ENCODE measurements at regions not wholly inside any gene's neighbourhood (a gene's known extent, or its start where the extent isn't known, plus 50 kb on each side); places are given as distances from the start of the nearest gene placed in this dataset.
"Not testable (repeated sequence)": the region's sequence is repeated elsewhere in the genome, so short reads cannot be mapped to it uniquely, and the experiment has no call there.

DNA sequence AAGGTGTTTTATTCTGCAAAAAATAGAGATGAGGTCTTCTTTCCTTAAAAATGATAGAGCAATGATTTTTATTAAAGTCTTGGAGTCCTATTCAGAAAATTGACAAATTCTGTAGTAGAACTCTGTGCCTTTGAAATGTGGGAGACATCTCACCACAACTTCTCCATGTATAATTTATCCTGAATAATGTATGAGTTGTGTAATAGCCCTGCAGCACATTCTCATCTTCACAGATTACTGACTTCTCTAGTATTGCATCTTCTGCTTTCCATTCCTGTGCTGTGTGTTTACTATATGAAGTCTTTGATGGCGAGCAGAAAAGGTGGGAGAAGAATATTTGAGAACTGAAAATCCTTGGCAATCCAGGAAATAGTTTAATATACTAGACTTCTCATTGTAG is 255.6 kb downstream of the TTC6 start:
- no peak for DNase-seq

DNA sequence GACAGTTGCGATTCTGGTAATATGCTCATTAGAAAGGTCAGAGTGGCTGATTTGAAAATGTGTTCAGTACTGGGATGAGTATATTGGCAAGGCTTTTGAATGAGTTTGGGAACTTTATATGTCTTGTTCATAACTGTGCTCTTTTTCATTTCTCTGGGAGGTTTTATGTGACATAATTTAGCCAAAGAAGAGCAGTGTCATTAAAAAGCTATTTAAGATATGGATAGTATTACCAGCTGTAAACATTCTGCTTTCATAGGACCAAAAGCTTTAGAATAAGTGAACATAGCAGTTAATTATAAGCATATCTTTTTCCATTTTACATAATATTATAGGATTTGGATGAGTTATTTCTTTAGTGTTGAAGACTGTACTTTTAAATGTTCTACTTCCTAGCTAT is 260.4 kb downstream of the TTC6 start:
- no peak for DNase-seq

DNA sequence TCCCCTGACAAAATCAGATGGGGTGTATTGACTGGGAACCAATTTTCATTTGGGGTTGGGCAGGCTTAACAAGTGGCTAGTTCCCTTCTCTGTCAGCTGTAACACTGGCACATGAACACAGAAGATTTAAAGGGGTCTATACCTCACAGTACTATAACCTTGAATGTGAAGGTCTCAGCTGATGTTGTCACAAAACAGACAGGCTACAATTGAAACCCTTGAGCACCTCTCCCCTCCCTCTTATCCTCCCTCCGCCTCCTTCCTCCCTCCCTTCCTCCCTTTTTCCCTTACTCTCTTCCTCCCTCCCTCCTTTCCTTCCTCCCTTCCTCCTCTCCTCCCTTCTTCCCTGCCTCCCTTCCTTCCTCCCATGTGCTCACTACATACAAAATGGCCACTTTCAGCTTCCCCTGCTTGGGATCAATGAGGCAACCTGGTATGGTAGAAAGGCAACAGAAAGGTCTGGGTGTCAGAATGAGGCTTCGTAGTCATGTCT is 262.4 kb downstream of the TTC6 start:
- DNase-seq: no peak

GRCh38 chr14:37858733-37859132 is 263.3 kb downstream of the TTC6 start:
- no peak for DNase-seq

DNA sequence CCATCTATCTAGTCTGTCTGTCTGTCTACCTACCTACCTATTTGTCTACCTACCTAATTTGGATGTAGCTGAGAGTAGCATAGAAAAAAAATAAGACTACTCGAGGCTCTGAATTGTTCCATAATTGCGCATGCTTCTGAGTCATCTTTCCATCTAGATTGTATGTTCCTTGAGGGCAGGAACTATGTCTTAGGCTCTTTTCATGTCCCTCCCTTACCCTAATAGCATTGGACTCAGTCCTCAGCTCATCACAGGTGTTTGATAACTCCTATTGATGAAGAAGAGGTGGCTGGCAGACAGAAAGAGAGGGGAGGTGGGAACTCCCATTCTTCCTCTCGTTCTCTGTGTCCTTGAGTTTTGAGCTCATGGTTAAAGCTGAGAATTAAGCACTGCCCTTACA is 263.7 kb downstream of the TTC6 start:
- DNase-seq: no peak

GRCh38 chr14:37862263-37862662 is 266.8 kb downstream of the TTC6 start:
- no peak for DNase-seq

DNA sequence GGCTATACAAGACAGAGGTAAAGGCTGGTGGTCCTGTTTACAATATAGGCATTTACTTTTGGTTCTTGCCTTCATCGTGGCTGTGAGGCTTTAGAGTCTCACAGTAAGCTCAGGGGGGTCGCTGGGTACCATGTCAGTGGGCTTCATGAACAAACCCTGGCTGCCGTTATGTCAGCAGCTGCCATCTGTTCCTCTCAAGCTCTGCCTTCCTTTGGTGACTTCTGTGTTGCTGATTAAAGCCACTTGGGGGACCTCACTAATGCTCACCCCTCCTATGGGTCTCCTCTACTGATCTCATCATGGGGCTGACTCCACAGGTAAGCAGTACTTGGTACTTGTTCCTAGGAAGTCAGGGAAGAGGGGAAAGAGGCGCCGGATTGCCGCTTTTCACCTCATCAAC is 268.7 kb downstream of the TTC6 start:
- no peak for DNase-seq

GRCh38 chr14:37864861-37865718 is 269.7 kb downstream of the TTC6 start:
- DNase-seq: no peak

DNA sequence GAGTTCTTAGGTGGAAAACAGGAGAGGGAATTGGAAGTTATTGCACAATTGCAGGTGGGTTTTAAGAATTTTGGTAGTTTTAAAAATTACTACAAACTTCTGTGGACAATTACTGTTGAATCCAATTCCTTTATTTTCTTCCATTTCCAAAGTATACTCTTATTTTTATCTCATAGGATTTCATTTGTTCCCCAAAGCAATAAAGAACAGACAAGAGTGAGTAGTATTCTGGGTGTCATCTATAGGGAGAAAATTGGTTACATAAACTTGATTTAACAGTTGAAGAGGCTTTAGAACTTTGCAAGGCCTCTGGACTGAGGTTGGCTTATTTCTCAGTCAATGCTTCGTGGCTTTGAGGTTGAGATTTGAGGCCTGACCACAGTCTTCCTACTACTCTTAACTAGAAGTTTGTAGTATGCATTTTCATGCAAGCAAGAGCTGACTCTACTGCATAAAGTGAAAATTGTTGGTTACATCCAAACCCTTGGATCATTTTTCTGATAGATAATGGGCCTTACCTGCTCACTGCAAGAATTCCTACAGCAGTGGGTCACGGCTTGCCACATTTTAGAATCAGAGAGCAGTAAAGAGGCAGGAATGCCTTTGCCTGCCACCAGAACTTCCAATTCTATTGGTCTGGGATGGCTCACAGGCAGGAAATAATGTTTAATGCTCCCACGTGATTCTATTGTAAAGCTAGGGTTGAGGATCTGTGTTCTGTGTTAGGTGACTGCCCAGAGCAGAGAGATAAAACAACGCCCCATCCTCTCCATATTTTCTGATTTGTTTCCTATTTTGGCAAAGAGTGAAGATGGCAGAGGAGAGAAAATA is 270.5 kb downstream of the TTC6 start:
- DNase-seq: no peak

- DNase-seq: no peak
Measured at GRCh38 chr14:37869633-37870032, 274.2 kb downstream of the TTC6 start.

DNA sequence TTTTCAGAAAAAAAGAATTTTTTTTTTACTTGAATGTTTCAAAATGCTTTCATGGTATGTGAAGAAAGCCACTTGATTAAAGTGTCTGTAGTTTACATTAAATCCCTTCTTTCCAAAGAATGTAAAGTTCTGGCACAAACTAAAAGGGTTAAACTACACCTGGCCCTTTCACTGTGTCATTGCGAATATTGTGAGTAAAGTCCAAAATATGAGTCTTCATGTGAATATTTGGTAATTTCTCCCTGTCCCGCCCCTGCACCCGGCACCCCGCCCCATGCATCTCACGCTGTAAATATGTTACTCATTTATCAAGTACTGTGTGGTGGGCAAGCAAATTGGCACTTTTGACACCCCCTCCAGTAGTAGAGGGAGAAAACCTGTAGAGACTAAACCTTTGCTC is 274.7 kb downstream of the TTC6 start:
- DNase-seq: no peak

DNA sequence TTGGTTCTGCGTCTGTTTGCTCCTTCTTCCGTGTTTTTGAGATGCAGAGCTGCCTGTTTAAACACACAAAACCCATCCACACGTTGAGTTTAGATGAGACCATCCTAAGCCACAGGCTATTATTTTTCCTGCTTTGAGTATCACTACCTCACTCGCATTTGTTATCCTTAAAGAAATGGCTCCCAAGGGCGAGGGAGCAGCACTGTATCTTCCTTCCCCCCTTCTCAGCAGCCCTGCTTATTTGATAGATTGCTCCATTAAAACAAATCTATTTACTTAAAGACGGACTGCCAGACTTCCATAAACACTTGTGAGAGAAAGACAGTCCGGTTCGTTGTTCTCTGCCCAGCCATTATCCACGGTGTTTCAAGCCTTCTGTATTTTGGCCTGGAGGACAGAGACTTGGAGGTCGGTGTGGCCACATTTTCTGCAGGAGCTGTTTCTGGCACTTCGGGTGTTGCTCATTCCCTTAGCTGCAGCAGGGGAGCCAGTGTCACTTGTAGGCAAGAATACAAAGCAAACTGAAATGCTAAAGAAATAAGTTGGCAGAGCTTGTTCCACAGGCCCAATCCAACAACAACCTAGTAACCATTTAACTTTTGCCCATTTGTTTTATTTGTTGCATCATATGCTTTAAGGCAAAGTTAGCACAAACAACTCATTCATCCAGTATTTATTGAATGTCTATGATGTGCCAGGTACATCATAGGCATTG is 275.4 kb downstream of the TTC6 start:
- DNase-seq: no peak

- DNase-seq: not testable (repeated sequence)
Measured at GRCh38 chr14:37874065-37874428, 278.6 kb downstream of the TTC6 start.

DNA sequence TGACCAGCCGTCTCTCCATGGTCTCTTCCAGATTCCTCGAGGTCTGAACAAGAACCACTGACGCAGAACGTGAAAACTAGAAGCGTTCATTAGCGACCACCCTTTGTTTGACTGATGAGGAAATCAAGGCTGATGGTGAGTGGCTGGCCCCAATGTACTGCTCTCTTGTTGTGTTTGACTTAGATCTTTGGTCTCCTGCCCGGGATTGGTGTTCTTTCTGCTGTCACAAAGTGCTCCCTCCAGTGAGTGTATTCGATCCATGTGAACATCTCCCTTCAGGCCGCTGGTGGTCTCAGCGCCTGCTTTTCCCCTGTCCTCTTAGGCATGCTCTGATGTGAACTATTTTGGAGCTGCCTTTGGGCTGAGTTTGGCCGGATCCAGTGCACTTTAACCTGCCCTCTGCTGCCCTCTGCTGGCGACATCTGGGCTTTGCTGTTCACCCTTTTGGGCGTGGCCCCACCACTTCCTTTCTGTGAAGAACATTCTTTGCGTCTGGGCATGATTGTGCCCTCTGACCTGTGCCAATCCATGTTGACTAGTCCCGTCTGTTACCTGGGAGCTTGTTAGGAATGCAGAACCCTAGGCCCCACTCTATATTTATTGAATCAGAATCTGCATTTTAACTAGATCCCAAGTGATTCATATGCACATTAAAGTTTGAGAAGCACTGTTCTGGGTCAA is 279.1 kb downstream of the TTC6 start:
- peak; percentile 25 to 79 (median 61) for DNase-seq

DNA sequence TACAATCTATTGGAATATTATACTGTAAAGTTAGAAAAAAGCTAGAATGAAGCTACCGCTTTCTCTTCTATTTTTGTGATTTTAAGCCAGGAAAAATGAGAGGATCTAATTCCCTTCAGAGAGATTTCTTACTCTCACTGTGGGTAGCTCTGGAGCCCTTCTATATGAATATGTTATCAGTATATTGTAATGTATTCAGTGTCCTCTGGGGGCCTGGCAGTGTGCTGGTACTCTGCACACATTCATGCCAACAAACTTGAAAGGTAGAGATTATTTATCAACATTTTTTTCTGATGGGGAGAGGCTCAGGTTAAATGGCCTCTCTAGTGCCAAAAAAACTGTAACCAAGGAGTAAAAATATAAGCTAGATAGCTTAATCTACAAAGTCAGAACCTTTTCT is 292.8 kb downstream of the TTC6 start:
- DNase-seq: no peak

DNA sequence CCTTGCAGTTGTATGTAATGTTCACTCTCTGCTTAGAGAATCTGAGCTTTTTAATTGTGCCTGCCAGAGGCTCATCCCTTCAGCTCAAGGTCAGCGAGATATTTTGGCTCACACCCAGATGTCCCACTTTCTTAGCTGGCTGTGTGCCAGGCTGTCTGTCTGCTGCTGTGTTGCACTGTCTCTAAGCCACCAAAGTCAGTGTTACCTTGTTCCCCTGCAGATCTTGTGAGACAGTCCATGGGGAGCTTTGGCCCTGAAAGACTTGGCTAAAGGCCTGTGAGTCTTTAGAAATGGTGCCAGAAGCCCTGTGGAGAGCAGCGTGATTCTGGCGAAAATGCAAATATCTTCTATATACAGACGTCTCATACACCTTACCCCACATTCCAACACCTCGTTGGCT is 293.7 kb downstream of the TTC6 start:
- no peak for DNase-seq

DNA sequence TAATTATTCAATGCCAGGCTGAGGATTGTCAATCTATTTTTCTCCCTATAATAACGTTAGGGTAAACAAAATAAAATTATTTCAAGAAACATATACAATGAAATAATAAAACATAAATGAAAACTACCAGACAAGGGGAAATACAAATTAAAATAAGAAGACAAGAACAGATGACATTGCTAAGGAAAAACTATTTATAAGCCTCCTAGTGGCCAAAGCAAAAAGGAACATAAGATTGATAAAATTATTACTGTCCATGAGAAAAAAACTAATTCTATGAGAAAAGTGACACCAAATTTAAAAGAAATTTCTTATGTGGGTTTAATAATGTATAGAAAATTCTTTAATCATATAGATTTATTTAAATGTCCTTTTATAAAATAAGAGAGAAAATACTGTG is 294.7 kb downstream of the TTC6 start:
- DNase-seq: no peak

- not testable (repeated sequence) for DNase-seq
Measured at GRCh38 chr14:37891500-37891899, 296.1 kb downstream of the TTC6 start.

- DNase-seq: no peak
Measured at GRCh38 chr14:37894463-37894862, 299.0 kb downstream of the TTC6 start.

DNA sequence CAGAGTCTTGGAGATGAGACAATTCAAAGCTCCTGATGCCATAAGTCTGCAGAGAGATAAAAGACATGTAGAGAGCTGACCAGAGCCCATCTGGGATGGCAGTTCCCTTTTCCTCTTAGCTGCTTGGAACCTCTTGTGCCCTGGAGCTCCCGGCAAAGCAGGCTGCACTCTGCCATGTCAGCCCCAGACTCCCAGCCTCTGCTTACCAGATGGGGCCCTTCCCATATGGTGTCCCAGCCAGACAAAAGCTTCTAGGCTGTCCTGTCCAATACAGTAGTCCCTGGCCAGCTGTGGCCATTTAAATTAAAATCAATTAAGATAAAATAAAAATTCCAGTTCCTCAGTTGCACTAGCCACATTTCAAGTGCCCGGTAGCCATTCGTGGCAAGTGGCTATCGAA is 303.9 kb downstream of the TTC6 start:
- no peak for DNase-seq

GRCh38 chr14:37900561-37900960 is 305.1 kb downstream of the TTC6 start:
- DNase-seq: no peak

DNA sequence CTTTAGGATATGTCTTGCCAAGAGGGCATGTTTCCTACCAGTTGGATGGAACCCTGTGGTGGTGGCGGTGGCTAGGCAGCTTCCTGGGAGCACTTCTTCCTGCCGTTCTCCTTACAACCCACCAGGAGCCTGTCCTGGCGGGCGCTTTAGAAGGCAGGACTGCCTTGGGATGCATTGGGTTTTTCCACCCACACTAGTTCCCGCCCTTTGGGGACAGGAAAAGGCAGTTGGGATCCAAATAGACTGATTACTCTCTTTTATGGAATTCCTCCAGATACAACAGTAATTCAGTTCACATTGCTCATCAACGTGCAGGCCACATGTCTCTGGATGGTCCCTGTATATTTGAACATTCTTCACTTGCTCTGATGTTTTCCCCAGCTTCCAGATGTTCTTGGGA is 305.7 kb upstream of the SSTR1 start:
- DNase-seq: no peak

All from stimulated activated naive CD4-positive, alpha-beta T cell (primary cell).